ENCODE measurements at regions not wholly inside any gene's neighbourhood (a gene's known extent, or its start where the extent isn't known, plus 50 kb on each side); places are given as distances from the start of the nearest gene placed in this dataset.

GRCh38 chr21:22609802-22610201 lies 1611.6 kb downstream of the NCAM2 start:
- FAIRE-seq: no peak

GRCh38 chr21:22627911-22628310 lies 1629.7 kb downstream of the NCAM2 start:
- no peak for FAIRE-seq

GRCh38 chr21:22630953-22631465 lies 1632.8 kb downstream of the NCAM2 start:
- FAIRE-seq: no peak

- FAIRE-seq: no peak
Measured at GRCh38 chr21:22632176-22632575, 1634.0 kb downstream of the NCAM2 start.

DNA sequence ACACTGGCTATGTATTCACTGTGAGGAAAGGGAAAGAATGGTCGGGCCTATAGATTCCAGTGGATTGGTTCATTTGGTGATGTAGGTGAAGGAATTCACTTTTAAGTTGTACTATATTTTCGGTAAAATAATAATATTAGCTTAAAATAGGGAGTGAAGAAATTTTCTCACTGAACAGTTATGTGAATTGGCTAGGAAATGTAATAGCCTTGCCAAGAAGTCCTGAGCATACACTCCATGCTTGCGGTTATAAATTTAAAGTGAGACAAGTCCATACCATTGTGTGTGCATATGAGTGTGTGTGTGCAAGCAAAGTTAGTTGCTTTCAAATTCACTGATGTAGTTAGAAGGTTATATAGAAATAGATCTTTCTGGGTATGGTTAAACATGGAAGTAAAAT lies 1651.0 kb downstream of the NCAM2 start:
- no peak for FAIRE-seq

GRCh38 chr21:22650226-22650625 lies 1652.0 kb downstream of the NCAM2 start:
- no peak for FAIRE-seq

DNA sequence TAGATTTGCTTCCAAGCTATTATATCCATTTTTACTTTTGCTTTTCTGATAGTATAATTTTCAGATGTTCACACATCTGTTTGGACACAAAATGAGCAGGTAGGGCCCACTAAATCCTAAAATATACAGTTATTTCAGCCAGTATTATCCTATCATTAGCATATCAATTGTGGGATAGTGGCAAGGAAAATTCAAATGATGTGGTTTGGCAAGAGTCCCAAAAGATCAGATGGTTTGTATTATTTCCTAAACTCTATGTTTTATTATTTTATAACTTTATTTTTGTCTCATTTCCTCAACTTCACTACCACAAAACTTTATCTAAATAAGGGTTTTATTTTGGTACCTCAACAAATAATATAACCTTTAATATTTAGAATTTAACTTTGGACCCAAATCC lies 1659.6 kb downstream of the NCAM2 start:
- no peak for FAIRE-seq

- FAIRE-seq: no peak
Measured at GRCh38 chr21:22670148-22670547, 1671.9 kb downstream of the NCAM2 start.

DNA sequence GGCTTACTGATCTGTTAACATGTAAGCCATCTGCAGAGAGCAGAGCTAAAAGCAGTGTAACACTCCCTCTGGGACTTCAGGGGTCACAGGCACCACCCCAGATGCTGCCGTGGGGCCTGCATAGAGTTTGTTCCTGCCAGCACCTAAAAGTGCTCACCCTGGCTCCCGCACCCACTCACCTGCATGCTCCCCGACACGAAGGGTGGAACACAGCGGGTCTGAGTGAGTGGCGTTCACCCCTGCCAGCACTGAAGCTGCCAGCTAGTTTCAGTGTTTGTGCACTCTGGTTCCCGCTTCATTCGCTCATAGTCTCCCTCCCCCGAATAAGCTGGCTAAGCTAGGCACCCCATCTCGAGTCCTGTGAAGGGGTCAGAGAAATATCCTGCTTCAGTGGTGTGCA lies 1681.0 kb downstream of the NCAM2 start:
- no peak for FAIRE-seq

DNA sequence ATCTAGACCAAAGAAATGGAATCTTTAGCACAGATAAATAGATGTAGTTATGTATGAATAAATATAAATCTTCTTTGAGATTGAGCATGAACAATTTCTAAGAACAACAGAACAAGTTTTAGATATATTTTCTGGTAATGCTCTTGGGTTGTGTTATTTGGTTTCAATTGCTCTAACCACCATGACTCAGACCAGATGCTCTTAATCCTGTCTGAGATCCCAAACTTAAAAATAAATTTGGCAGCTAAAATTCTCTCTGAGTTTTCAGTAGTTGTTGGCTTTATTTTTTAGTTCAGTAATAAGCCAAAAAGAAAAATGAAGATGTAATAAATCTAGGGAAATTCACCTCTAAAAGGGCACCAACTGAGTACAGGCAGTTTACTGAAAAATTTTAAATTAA lies 1693.4 kb downstream of the NCAM2 start:
- FAIRE-seq: no peak

DNA sequence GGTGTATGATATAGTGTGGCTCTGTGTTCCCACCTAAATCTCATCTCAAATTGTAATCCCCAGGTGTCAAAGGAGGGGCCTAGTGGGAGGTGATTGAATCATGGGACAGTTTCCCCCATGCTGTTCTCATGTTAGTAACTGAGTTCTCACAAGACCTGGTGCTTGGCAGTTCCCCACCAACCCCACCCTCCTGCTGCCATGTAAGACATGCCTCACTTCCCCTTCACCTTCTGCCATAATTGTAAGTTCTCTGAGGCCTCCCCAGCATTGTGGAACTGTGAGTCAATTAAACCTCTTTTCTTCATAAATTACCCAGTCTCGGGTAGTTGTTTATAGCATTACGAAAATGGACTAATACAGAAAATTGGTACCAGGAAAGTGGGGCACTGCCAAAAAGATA lies 1705.3 kb downstream of the NCAM2 start:
- no peak for FAIRE-seq

- no peak for FAIRE-seq
Measured at GRCh38 chr21:22710721-22711120, 1712.5 kb downstream of the NCAM2 start.

DNA sequence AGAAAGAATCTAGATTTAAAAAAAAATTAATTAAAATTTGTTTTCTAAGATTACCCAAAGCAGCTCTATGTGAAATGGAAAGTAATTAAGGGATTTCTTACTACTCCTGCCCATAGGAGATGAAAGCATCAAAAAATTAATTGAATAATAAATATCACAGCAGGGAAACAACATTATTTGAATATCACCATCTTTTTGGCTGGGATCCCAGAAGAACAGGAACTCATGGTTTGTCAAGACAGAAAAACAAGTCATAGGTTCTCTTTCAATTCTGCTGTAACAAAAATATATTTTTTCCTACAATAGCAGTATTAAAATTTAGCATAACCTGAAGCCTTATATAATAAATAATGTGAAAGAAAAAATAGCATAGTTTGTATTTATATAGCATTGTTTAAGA lies 1713.4 kb downstream of the NCAM2 start:
- FAIRE-seq: no peak

GRCh38 chr21:22725436-22725835 lies 1727.2 kb downstream of the NCAM2 start:
- no peak for FAIRE-seq

DNA sequence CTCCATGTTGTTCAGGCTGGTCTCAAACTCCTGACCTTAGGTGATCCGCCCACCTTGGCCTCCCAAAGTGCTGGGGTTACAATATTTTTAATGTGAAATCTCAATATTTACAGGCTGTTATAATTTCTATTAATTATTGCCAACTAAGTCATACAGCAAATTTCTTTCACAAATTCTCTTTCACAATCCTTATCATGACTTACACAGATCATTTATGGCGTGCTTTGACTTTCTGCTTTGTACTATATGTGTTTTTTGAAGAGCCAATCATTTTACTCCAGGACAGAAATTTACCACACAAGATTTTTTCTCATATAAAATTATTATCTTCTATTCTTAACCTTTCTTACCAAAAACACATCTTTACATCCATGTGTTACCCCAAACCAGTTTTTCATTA lies 1729.9 kb downstream of the NCAM2 start:
- FAIRE-seq: no peak

- FAIRE-seq: no peak
Measured at GRCh38 chr21:22743085-22743484, 1744.9 kb downstream of the NCAM2 start.

DNA sequence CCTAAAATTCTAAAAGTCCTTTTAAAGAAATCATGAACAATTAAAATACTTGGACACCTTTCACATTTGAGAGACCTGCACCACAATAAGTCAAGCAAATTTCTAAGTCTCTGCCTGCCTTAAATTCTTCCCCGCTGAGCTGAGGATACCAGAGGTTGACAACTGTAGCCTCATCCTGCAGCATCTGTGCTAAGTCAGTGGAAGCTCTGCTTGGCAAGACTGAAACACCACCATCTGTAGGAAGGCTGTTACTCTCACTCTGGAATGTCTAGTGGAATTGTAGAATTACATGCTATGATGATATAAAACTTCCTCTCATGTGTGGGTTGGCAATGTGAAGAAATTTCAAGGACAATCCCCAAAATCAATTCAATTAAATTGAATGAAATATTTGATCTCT lies 1756.5 kb downstream of the NCAM2 start:
- FAIRE-seq: no peak

DNA sequence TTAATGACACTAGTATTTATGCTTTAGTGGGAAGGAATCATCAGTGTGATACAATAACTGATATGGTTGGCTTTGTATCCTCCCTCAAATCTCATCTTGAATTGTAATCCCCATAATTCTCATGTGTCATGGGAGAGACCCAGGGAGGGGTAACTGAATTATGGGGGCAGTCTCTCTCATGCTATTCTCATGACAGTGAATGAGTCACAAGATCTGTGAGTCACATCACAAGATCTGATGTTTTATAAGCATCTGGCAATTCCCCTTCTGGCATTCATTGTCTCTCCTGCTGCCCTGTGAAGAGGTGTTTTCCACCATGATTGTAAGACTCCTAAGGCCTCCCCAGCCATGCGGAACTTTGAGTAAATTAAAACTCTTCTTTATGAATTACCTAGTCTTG lies 1760.3 kb downstream of the NCAM2 start:
- FAIRE-seq: no peak

GRCh38 chr21:22762463-22762862 lies 1764.3 kb downstream of the NCAM2 start:
- FAIRE-seq: no peak

GRCh38 chr21:22763442-22763841 lies 1765.2 kb downstream of the NCAM2 start:
- no peak for FAIRE-seq

DNA sequence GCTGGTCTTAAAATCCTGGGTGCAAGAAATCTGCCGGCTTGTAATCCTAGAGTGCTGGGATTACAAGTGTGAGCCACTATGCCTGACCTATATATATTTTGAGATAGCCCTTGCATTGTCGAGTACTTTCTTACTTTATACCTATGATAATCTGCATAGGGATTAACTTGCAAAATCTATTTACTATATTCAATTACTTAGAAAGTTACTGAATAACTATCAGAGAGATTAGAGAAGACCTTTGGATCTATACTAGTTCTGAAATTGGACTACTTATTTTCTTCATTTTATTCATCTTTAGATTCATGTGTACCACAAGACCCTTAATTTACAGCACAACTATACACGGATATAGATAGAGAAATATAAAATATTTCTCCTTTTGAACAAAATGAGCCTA lies 1766.0 kb downstream of the NCAM2 start:
- no peak for FAIRE-seq

DNA sequence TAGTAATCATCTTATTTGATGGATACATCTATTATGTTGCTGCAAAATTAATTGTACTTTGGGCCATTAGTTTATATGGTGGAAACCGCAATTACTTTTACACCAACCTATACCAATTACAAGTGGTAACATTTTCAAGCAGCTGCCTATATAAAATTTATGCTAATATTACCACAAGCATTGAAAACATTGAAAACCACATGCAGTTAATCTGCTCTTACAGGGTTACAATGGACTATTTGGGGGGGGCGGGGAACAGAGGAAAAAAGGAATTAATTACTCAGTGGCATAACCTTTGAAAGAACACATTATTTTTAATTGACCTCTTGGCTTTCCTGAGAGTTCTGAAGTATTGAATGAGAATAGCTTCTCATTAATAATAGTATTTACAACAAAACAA lies 1793.2 kb downstream of the NCAM2 start:
- FAIRE-seq: no peak

GRCh38 chr21:22791986-22792560 lies 1793.9 kb downstream of the NCAM2 start:
- peak; percentile 91 for FAIRE-seq

GRCh38 chr21:22795091-22795490 lies 1796.9 kb downstream of the NCAM2 start:
- FAIRE-seq: no peak

DNA sequence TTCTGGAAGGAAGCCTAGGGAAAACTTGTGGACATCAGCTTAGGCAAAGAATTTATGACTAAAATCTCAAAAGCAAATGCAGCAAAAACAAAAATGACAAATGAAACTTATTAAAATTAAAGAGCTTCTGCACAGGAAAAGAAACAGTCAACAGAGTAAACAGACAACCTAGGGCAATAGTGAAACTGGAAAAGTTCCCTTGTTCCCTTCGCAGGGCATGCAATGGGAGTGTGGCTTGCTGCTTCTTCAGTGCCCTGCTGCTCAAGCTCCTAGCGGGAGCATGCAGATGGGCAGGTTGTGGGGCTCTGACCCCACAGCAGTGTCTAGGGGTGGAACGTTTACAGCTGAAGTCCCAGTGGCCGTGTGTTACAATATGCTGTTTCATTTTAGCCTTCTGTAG lies 1797.4 kb downstream of the NCAM2 start:
- FAIRE-seq: no peak

DNA sequence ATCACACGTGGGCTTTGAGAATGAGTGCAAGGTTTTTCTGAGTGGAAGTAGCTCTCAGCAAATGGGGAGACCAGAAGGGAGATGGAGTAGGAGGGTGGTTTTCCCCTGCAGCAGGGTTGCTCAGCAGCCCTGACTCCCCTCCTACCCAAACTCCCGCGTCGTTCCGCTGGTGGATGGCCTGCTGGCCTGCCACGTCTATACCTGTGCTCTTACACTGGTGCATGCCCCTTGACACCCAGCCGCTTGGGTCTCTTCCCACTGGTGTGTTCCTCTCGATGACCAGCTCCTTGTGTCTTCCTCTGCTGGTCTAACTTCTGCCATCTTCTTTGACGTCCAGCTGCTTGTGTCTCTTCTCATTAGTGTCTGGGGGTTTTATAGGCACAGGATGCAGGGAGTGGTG lies 1797.9 kb downstream of the NCAM2 start:
- no peak for FAIRE-seq
